Endodermal cell (in vitro differentiated cells): ENCODE measurements at regions not wholly inside any gene's neighbourhood (a gene's known extent, or its start where the extent isn't known, plus 50 kb on each side); places are given as distances from the start of the nearest gene placed in this dataset.

Experiments
- DNase-seq: peaks from one replicate; pipeline ENCODE4 v3.0.0-alpha.2; 2017
- H3K27ac ChIP-seq: 2 replicates; pipeline ENCODE4 v1.5.1; 2013; ENCODE audit warnings: mild to moderate bottlenecking, low read depth, low read length, moderate library complexity
- H3K27me3 ChIP-seq: 2 replicates; pipeline ENCODE4 v1.6.1; 2013; ENCODE audit warnings: mild to moderate bottlenecking, low read length, moderate library complexity; ENCODE audit not compliant: insufficient read depth, control insufficient read depth, poor library complexity, severe bottlenecking
- H3K36me3 ChIP-seq: 2 replicates; pipeline ENCODE4 v1.7.0; 2013; ENCODE audit warnings: mild to moderate bottlenecking, low read length, moderate library complexity; ENCODE audit not compliant: control insufficient read depth, insufficient read depth
- H3K4me1 ChIP-seq: one replicate; pipeline ENCODE4 v1.7.0; 2013; ENCODE audit warnings: low read length; ENCODE audit not compliant: control insufficient read depth, insufficient read depth
- H3K4me3 ChIP-seq: 2 replicates; pipeline ENCODE4 v1.5.1; 2013; ENCODE audit warnings: mild to moderate bottlenecking, low read length, moderate library complexity
- H3K9ac ChIP-seq: 2 replicates; pipeline ENCODE4 v1.6.1; 2013; ENCODE audit warnings: mild to moderate bottlenecking, low read length, moderate library complexity; ENCODE audit not compliant: poor library complexity, severe bottlenecking; ENCODE audit errors: extremely low read depth
- H3K9me3 ChIP-seq: 2 replicates; pipeline ENCODE4 v1.6.1; 2013; ENCODE audit warnings: mild to moderate bottlenecking, low read length, moderate library complexity; ENCODE audit not compliant: control insufficient read depth
- H3K27ac Mint-ChIP-seq: 2 replicates; pipeline ENCODE4 v1.8.0; 2020; ENCODE audit warnings: mixed read lengths
- H3K27me3 Mint-ChIP-seq: 2 replicates; pipeline ENCODE4 v1.8.0; 2021; ENCODE audit warnings: mild to moderate bottlenecking, mixed read lengths; ENCODE audit not compliant: insufficient read depth
- H3K36me3 Mint-ChIP-seq: 2 replicates; pipeline ENCODE4 v1.8.0; 2020; ENCODE audit warnings: low read depth, mixed read lengths
- H3K4me1 Mint-ChIP-seq: 2 replicates; pipeline ENCODE4 v1.8.0; 2020; ENCODE audit warnings: mixed read lengths
- H3K4me3 Mint-ChIP-seq: 2 replicates; pipeline ENCODE4 v1.8.0; 2020; ENCODE audit warnings: mild to moderate bottlenecking, moderate library complexity, mixed read lengths
- H3K9me3 Mint-ChIP-seq: 2 replicates; pipeline ENCODE4 v1.8.0; 2020; ENCODE audit warnings: mild to moderate bottlenecking, mixed read lengths
- WGBS, 2 experiments: methylation state at CpG; one replicate each; pipeline versions ENCODE4 v1.1.5 to v1.1.7; 2013; ENCODE audit warnings: missing lambda C conversion rate in 2 of 2, mixed read lengths in 1 of 2; ENCODE audit not compliant: insufficient coverage in 1 of 2, insufficient read length in 1 of 2; 5-methylcytosine and 5-hydroxymethylcytosine counted together
- TF ChIP-seq, protein P1 (sequence below): fragments of 200-600 bp; sonication (generic); conservative IDR thresholded peaks from 2 replicates; pipeline ENCODE4 v1.5.0; 2021; ENCODE audit warnings: antibody characterized with exemption, mild to moderate bottlenecking

DNA sequence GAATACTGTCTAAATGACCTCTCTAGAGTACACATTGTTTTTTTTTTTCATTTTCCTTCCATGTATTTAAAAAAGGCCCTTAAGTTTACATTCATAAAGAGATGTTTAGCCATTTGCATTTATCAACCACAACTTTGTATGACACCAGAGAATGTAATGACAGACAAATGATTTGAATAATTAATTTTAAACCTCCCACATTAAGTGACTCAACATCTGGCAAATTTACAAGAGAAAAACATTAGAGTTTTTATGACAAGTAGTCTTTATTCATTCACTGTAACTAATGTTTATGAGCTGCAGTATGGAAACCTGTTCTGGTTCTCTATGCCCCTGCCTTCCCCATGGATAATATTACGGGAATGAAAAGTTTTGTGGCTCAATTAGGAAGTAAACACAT is 1093.8 kb upstream of the CDH9 start:
- 86% methylated on average over 1 of the region's 1 CpG; no CpG with 5 or more reads in 1 of the 2 experiments for WGBS, 2 experiments
- Mint-ChIP-seq H3K4me1 (no peaks in the 10 kb centered on the region), H3K27ac (no peak overlapping the region), H3K4me3 (no peak overlapping the region), H3K36me3 (no peaks in the 10 kb centered on the region), H3K9me3 (no peaks in the 10 kb centered on the region), H3K27me3 (no peaks in the 10 kb centered on the region)
- no peaks in the 10 kb centered on the region for H3K4me1 ChIP-seq
- H3K36me3 ChIP-seq = no peaks in the 10 kb centered on the region
- no peak overlapping the region for H3K9ac ChIP-seq
- no peak overlapping the region for H3K27ac ChIP-seq
- no peak overlapping the region for H3K4me3 ChIP-seq
- TF ChIP-seq, protein P1, sequence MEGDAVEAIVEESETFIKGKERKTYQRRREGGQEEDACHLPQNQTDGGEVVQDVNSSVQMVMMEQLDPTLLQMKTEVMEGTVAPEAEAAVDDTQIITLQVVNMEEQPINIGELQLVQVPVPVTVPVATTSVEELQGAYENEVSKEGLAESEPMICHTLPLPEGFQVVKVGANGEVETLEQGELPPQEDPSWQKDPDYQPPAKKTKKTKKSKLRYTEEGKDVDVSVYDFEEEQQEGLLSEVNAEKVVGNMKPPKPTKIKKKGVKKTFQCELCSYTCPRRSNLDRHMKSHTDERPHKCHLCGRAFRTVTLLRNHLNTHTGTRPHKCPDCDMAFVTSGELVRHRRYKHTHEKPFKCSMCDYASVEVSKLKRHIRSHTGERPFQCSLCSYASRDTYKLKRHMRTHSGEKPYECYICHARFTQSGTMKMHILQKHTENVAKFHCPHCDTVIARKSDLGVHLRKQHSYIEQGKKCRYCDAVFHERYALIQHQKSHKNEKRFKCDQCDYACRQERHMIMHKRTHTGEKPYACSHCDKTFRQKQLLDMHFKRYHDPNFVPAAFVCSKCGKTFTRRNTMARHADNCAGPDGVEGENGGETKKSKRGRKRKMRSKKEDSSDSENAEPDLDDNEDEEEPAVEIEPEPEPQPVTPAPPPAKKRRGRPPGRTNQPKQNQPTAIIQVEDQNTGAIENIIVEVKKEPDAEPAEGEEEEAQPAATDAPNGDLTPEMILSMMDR = no peak
- no peak for DNase-seq
- H3K27me3 ChIP-seq = no peaks in the 10 kb centered on the region
- no peaks in the 10 kb centered on the region for H3K9me3 ChIP-seq

- H3K4me3 Mint-ChIP-seq = no peak overlapping the region
- TF ChIP-seq, protein P1 = no peak
- no peaks in the 10 kb centered on the region for H3K36me3 Mint-ChIP-seq
- no peak overlapping the region for H3K27ac ChIP-seq
- H3K27me3 ChIP-seq = no peaks in the 10 kb centered on the region
- H3K4me3 ChIP-seq = no peak overlapping the region
- H3K27me3 Mint-ChIP-seq = no peaks in the 10 kb centered on the region
- no peaks in the 10 kb centered on the region for H3K9me3 Mint-ChIP-seq
- DNase-seq = no peak
- no peaks in the 10 kb centered on the region for H3K36me3 ChIP-seq
- no peak overlapping the region for H3K27ac Mint-ChIP-seq
- H3K4me1 Mint-ChIP-seq = no peaks in the 10 kb centered on the region
- H3K9ac ChIP-seq = no peak overlapping the region
- H3K9me3 ChIP-seq = no peaks in the 10 kb centered on the region
- no peaks in the 10 kb centered on the region for H3K4me1 ChIP-seq
Measured at GRCh38 chr5:28117691-28118090, 1079.3 kb upstream of the CDH9 start.

DNA sequence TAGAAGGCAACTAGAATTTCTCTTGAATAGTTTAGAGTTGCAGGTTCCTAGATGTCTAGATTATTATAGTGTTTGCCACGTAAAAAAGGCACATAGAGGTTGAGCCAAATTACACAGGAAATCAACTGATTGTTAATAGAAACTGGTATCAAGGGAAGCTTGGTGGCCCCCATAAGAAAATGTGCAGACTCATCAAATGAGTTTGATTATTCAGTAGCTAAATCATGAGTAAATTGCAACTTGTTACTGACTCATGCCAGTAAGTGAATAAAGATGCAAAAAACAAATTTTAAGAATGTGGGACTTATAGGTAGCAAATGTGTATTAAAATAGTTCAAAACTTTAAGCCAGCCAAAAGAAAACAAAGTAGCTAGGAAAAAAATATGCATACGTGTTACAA is 1078.9 kb upstream of the CDH9 start:
- WGBS, 2 experiments = 80 to 90% methylated on average over 2 of the region's 2 CpGs

More for the DNA sequence above, 1078.9 kb upstream of the CDH9 start:
- Histone ChIP-seq H3K4me1 (no peaks in the 10 kb centered on the region), H3K4me3 (no peak overlapping the region), H3K27ac (no peak overlapping the region), H3K27me3 (no peaks in the 10 kb centered on the region), H3K36me3 (no peaks in the 10 kb centered on the region), H3K9me3 (no peaks in the 10 kb centered on the region), H3K9ac (no peak overlapping the region)
- TF ChIP-seq, protein P1 = no peak
- Mint-ChIP-seq H3K4me3 (no peak overlapping the region), H3K27ac (no peak overlapping the region), H3K9me3 (no peaks in the 10 kb centered on the region), H3K27me3 (no peaks in the 10 kb centered on the region), H3K4me1 (no peaks in the 10 kb centered on the region), H3K36me3 (no peaks in the 10 kb centered on the region)
- no peak for DNase-seq
